Endothelial cell (in vitro differentiated cells): ENCODE measurements at regions not wholly inside any gene's neighbourhood (a gene's known extent, or its start where the extent isn't known, plus 50 kb on each side); places are given as distances from the start of the nearest gene placed in this dataset.

Experiments
- DNase-seq: peaks from one replicate; pipeline ENCODE4 v3.0.0; 2021; ENCODE audit warnings: low spot score
- H3K27ac Mint-ChIP-seq: one replicate; pipeline ENCODE4 v1.8.0; 2021; ENCODE audit warnings: mixed read lengths, inconsistent platforms; ENCODE audit not compliant: unreplicated experiment
- H3K27me3 Mint-ChIP-seq: one replicate; pipeline ENCODE4 v1.8.0; 2021; ENCODE audit warnings: mild to moderate bottlenecking, moderate library complexity, mixed read lengths, inconsistent platforms; ENCODE audit not compliant: unreplicated experiment
- H3K36me3 Mint-ChIP-seq: one replicate; pipeline ENCODE4 v1.8.0; 2021; ENCODE audit warnings: mild to moderate bottlenecking, low read depth, mixed read lengths, inconsistent platforms; ENCODE audit not compliant: unreplicated experiment
- H3K4me1 Mint-ChIP-seq: one replicate; pipeline ENCODE4 v1.8.0; 2021; ENCODE audit warnings: mild to moderate bottlenecking, mixed read lengths, inconsistent platforms; ENCODE audit not compliant: unreplicated experiment
- H3K4me3 Mint-ChIP-seq: one replicate; pipeline ENCODE4 v1.8.0; 2021; ENCODE audit warnings: mild to moderate bottlenecking, mixed read lengths, inconsistent platforms; ENCODE audit not compliant: unreplicated experiment
- H3K9me3 Mint-ChIP-seq: one replicate; pipeline ENCODE4 v1.8.0; 2021; ENCODE audit warnings: mixed read lengths, inconsistent platforms; ENCODE audit not compliant: unreplicated experiment
- CTCF ChIP-seq: fragments of 200-600 bp; sonication (generic); IDR thresholded peaks from one replicate; pipeline ENCODE4 v1.5.0; 2021; ENCODE audit warnings: antibody characterized with exemption; ENCODE audit not compliant: unreplicated experiment

- Mint-ChIP-seq H3K4me1 (no peaks in the 10 kb centered on the region), H3K9me3 (no peaks in the 10 kb centered on the region), H3K27ac (no peak overlapping the region), H3K27me3 (peaks cover 2% of the 10 kb centered on the region), H3K36me3 (no peaks in the 10 kb centered on the region), H3K4me3 (no peak overlapping the region)
- no peak for DNase-seq
- TF ChIP-seq CTCF = no peak
Observed at GRCh38 chr1:208899438-208899837, 655.3 kb upstream of the PLXNA2 start.

- Mint-ChIP-seq H3K36me3 (no peaks in the 10 kb centered on the region), H3K4me1 (no peaks in the 10 kb centered on the region), H3K9me3 (no peaks in the 10 kb centered on the region), H3K27me3 (no peaks in the 10 kb centered on the region), H3K4me3 (no peak overlapping the region), H3K27ac (no peak overlapping the region)
- no peak for DNase-seq
- TF ChIP-seq CTCF = no peak
Observed at GRCh38 chr1:208903251-208903905, 659.2 kb upstream of the PLXNA2 start.

- no peak for TF ChIP-seq CTCF
- Mint-ChIP-seq H3K4me1 (no peaks in the 10 kb centered on the region), H3K36me3 (no peaks in the 10 kb centered on the region), H3K27ac (no peak overlapping the region), H3K27me3 (no peaks in the 10 kb centered on the region), H3K9me3 (no peaks in the 10 kb centered on the region), H3K4me3 (no peak overlapping the region)
- no peak for DNase-seq
Observed at GRCh38 chr1:208907790-208908189, 663.6 kb upstream of the PLXNA2 start.

GRCh38 chr1:208909011-208909984 is 665.1 kb upstream of the PLXNA2 start:
- DNase-seq = no peak
- no peaks in the 10 kb centered on the region for H3K36me3 Mint-ChIP-seq
- no peak for TF ChIP-seq CTCF
- H3K9me3 Mint-ChIP-seq = no peaks in the 10 kb centered on the region
- H3K4me3 Mint-ChIP-seq = no peak overlapping the region
- H3K27ac Mint-ChIP-seq = no peak overlapping the region
- no peaks in the 10 kb centered on the region for H3K4me1 Mint-ChIP-seq
- H3K27me3 Mint-ChIP-seq = no peaks in the 10 kb centered on the region

GRCh38 chr1:208910161-208910560 is 666.0 kb upstream of the PLXNA2 start:
- no peak for DNase-seq
- no peak for TF ChIP-seq CTCF
- H3K4me3 Mint-ChIP-seq = no peak overlapping the region
- H3K9me3 Mint-ChIP-seq = no peaks in the 10 kb centered on the region
- H3K4me1 Mint-ChIP-seq = no peaks in the 10 kb centered on the region
- H3K36me3 Mint-ChIP-seq = no peaks in the 10 kb centered on the region
- no peak overlapping the region for H3K27ac Mint-ChIP-seq
- H3K27me3 Mint-ChIP-seq = no peaks in the 10 kb centered on the region
